H1 (cell line): ENCODE measurements at regions not wholly inside any gene's neighbourhood (a gene's known extent, or its start where the extent isn't known, plus 50 kb on each side); places are given as distances from the start of the nearest gene placed in this dataset.
A peak's percentile ranks its signal among the peaks of the same experiment; 100 is the strongest.

Experiments used
- CTCF ChIA-PET: fragments of 300-600 bp; sonication (Branson Sonifier 250); formaldehyde crosslinking; loops from one replicate; lab custom pipeline; 2021; ENCODE audit not compliant: partially characterized antibody; lab: Charles Lee
- POLR2A ChIA-PET: fragments of 300-600 bp; sonication (Branson Sonifier 250); formaldehyde crosslinking; loops from one replicate; lab custom pipeline; 2021; ENCODE audit warnings: inconsistent platforms; ENCODE audit not compliant: partially characterized antibody; lab: Charles Lee
- DNase-seq, 2 experiments: peaks; one replicate each; pipeline versions ENCODE4 v3.0.0 to v3.0.0-alpha.2; 2010 to 2022; ENCODE audit warnings: low spot score in 2 of 2, low read depth in 1 of 2, mixed read lengths in 1 of 2
- FAIRE-seq: peaks from 2 replicates; lab custom pipeline; 2011; peaks lifted over from hg19 to GRCh38; lab: Jason Lieb, UNC
- H2AFZ ChIP-seq: 2 replicates; pipeline ENCODE4 v1.8.1; 2012; ENCODE audit warnings: low read length, inconsistent platforms
- H2AK5ac ChIP-seq: 2 replicates; pipeline ENCODE4 v1.6.1; 2013; ENCODE audit warnings: low read depth, low read length
- H2BK120ac ChIP-seq: replicated peaks from 2 replicates; pipeline ENCODE3; 2013; ENCODE audit warnings: low read depth, low read length, inconsistent platforms
- H2BK12ac ChIP-seq: 2 replicates; pipeline ENCODE4 v1.6.1; 2013; ENCODE audit warnings: low read depth, low read length
- H2BK15ac ChIP-seq: 2 replicates; pipeline ENCODE4 v1.6.1; 2013; ENCODE audit warnings: low read length
- H2BK20ac ChIP-seq: 2 replicates; pipeline ENCODE4 v1.6.1; 2013; ENCODE audit warnings: low read length
- H2BK5ac ChIP-seq: 2 replicates; pipeline ENCODE4 v1.6.1; 2013; ENCODE audit warnings: low read depth, low read length
- H3K14ac ChIP-seq: 2 replicates; pipeline ENCODE4 v1.6.1; 2013; ENCODE audit warnings: inconsistent platforms; ENCODE audit not compliant: insufficient read length
- H3K18ac ChIP-seq: 2 replicates; pipeline ENCODE4 v1.6.1; 2013; ENCODE audit warnings: low read length; ENCODE audit errors: extremely low read depth
- H3K23ac ChIP-seq: 2 replicates; pipeline ENCODE4 v1.6.1; 2013; ENCODE audit warnings: inconsistent platforms; ENCODE audit not compliant: insufficient read length
- H3K23me2 ChIP-seq: 2 replicates; pipeline ENCODE4 v1.6.1; 2013; ENCODE audit warnings: low read depth, low read length
- H3K27ac ChIP-seq: 2 replicates; pipeline ENCODE4 v1.6.1; 2011; ENCODE audit warnings: low read depth, low read length, inconsistent platforms
- H3K27me3 ChIP-seq, 4 experiments: replicated peaks in 1 of 4; 1 replicate in 1 of 4; 2 replicates in 3 of 4; pipeline versions ENCODE4 v1.6.1 to v1.8.1; 2011 to 2013; ENCODE audit warnings: low read length in 3 of 4, mild to moderate bottlenecking in 3 of 4, inconsistent platforms in 2 of 4, mixed read lengths in 2 of 4, moderate library complexity in 1 of 4; ENCODE audit not compliant: control insufficient read depth in 3 of 4, insufficient read depth in 3 of 4; ENCODE audit errors: extremely low read depth in 1 of 4
- H3K36me3 ChIP-seq, 4 experiments: 2 replicates each; pipeline versions ENCODE4 v1.6.1 to v1.8.1; 2011 to 2013; ENCODE audit warnings: mild to moderate bottlenecking in 4 of 4, low read length in 3 of 4, moderate library complexity in 2 of 4, control low read depth in 1 of 4, inconsistent platforms in 1 of 4; ENCODE audit not compliant: insufficient read depth in 4 of 4, control insufficient read depth in 2 of 4
- H3K4ac ChIP-seq: replicated peaks from 2 replicates; pipeline ENCODE3; 2013; ENCODE audit warnings: low read length, low read depth, mixed read lengths, inconsistent platforms; ENCODE audit not compliant: insufficient read length
- H3K4me1 ChIP-seq, 4 experiments: replicated peaks in 1 of 4; 1 replicate in 1 of 4; 2 replicates in 3 of 4; pipeline versions ENCODE4 v1.6.1 to v1.8.1; 2011 to 2013; ENCODE audit warnings: low read length in 3 of 4, inconsistent platforms in 2 of 4, mixed read lengths in 1 of 4; ENCODE audit not compliant: insufficient read depth in 4 of 4, control insufficient read depth in 3 of 4
- H3K4me2 ChIP-seq, 2 experiments: 2 replicates each; pipeline versions ENCODE4 v1.6.1 to v1.8.1; 2011 to 2013; ENCODE audit warnings: low read depth in 2 of 2, low read length in 2 of 2, control low read depth in 1 of 2, inconsistent platforms in 1 of 2, mild to moderate bottlenecking in 1 of 2; ENCODE audit not compliant: insufficient read depth in 1 of 2
- H3K4me3 ChIP-seq, 4 experiments: fragments of 200-600, 300-600 bp in 1 of 4; sonication (generic), shearing (Covaris generic), sonication (Bioruptor Twin) in 1 of 4; 2 replicates each; pipeline versions ENCODE4 v1.5.1 to v1.8.1; 2011 to 2016; ENCODE audit warnings: low read length in 4 of 4, low read depth in 3 of 4, control low read depth in 2 of 4, inconsistent platforms in 2 of 4, mild to moderate bottlenecking in 2 of 4, mixed read lengths in 1 of 4, moderate library complexity in 1 of 4; ENCODE audit not compliant: insufficient read depth in 2 of 4; ENCODE audit errors: extremely low read depth in 1 of 4
- H3K56ac ChIP-seq: replicated peaks from 2 replicates; pipeline ENCODE3; 2013; ENCODE audit warnings: low read depth, mild to moderate bottlenecking, mixed read lengths, low read length, inconsistent platforms; ENCODE audit not compliant: insufficient read length
- H3K79me1 ChIP-seq: 2 replicates; pipeline ENCODE4 v1.6.1; 2013; ENCODE audit warnings: low read depth, low read length, control low read depth
- H3K79me2 ChIP-seq, 2 experiments: 2 replicates each; pipeline versions ENCODE4 v1.6.1 to v1.8.1; 2012 to 2013; ENCODE audit warnings: low read length in 2 of 2, mild to moderate bottlenecking in 2 of 2, inconsistent platforms in 1 of 2; ENCODE audit not compliant: insufficient read depth in 2 of 2, control insufficient read depth in 1 of 2
- H3K9ac ChIP-seq, 4 experiments: replicated peaks in 1 of 4; 1 replicate in 1 of 4; 2 replicates in 3 of 4; pipeline versions ENCODE4 v1.6.1 to v1.8.1; 2011 to 2013; ENCODE audit warnings: low read depth in 3 of 4, low read length in 3 of 4, control low read depth in 2 of 4, mild to moderate bottlenecking in 2 of 4, moderate library complexity in 2 of 4, inconsistent platforms in 1 of 4; ENCODE audit errors: extremely low read depth in 1 of 4
- H3K9me3 ChIP-seq, 2 experiments: 2 replicates each; pipeline versions ENCODE4 v1.6.1 to v1.8.1; 2012 to 2013; ENCODE audit warnings: mild to moderate bottlenecking in 2 of 2, moderate library complexity in 2 of 2, control low read depth in 1 of 2, inconsistent platforms in 1 of 2, low read depth in 1 of 2, low read length in 1 of 2, mixed read lengths in 1 of 2; ENCODE audit not compliant: insufficient read depth in 2 of 2
- H4K20me1 ChIP-seq, 2 experiments: replicated peaks in 1 of 2; 2 replicates each; pipeline versions ENCODE3 to v1.8.1; 2011 to 2013; ENCODE audit warnings: inconsistent platforms in 2 of 2, low read length in 2 of 2, mild to moderate bottlenecking in 1 of 2; ENCODE audit not compliant: insufficient read depth in 2 of 2, control insufficient read depth in 1 of 2
- H4K5ac ChIP-seq: 2 replicates; pipeline ENCODE4 v1.6.1; 2013; ENCODE audit warnings: low read length, low read depth, mixed read lengths, inconsistent platforms; ENCODE audit not compliant: insufficient read length
- H4K8ac ChIP-seq: 2 replicates; pipeline ENCODE4 v1.8.0; 2013; ENCODE audit warnings: mild to moderate bottlenecking, moderate library complexity, low read length, inconsistent platforms; ENCODE audit not compliant: insufficient read depth; ENCODE audit errors: extremely low read depth
- H4K91ac ChIP-seq: replicated peaks from 2 replicates; pipeline ENCODE3; 2013; ENCODE audit warnings: low read length, mixed read lengths, inconsistent platforms; ENCODE audit not compliant: insufficient read length
- POLR2AphosphoS5 ChIP-seq: IDR thresholded peaks from 2 replicates; pipeline ENCODE4 v1.6.1; 2011; ENCODE audit warnings: low read depth, low read length
- SRF ChIP-seq: IDR thresholded peaks from 2 replicates; pipeline ENCODE4 v1.6.1; 2011; ENCODE audit warnings: mild to moderate bottlenecking, low read depth, low read length, moderate library complexity
- WGBS, 2 experiments: shearing (Covaris generic) in 1 of 2; methylation state at CpG; one replicate each; pipeline versions ENCODE4 v1.1.6 to v1.1.7; 2013 to 2015; ENCODE audit warnings: low lambda C conversion rate in 2 of 2, mixed read lengths in 2 of 2, inconsistent platforms in 1 of 2, low coverage in 1 of 2, missing lambda C conversion rate in 1 of 2; ENCODE audit not compliant: insufficient replicate concordance in 2 of 2, insufficient coverage in 1 of 2, insufficient read length in 1 of 2; ENCODE audit errors: extremely low coverage in 1 of 2, missing lambda C conversion rate in 1 of 2; 5-methylcytosine and 5-hydroxymethylcytosine counted together

GRCh38 chr11:70608568-70609470 lies 210.5 kb downstream of the CTTN start:
- ChIA-PET CTCF (interaction anchor here (0.9 to 2.1 kb wide), 6 partner anchors 13 to 104 kb away, joined by 3 to 6 read pairs (median 3); no protein-coding TSS in a partner anchor), POLR2A (interaction anchor here (1.1 to 1.6 kb wide), 3 partner anchors 27 to 48 kb away, joined by 3 to 6 read pairs (median 3); no protein-coding TSS in a partner anchor)
- H3K27me3 ChIP-seq = no peaks in the 10 kb centered on the region
- H3K4ac ChIP-seq = no peak overlapping the region
- H3K9ac ChIP-seq = no peak overlapping the region
- WGBS, 2 experiments = 75% methylated on average over 34 of the region's 35 CpGs; no CpG with 5 or more reads in 1 of the 2 experiments
- no peak overlapping the region for H2BK120ac ChIP-seq
- H3K4me3 ChIP-seq = no peak overlapping the region
- H3K79me2 ChIP-seq = no peaks in the 10 kb centered on the region; a peak in 3 of 4 replicates
- peaks cover 7 to 8% of the 10 kb centered on the region in 2 experiments for H4K20me1 ChIP-seq
- no peak for FAIRE-seq
- H2AK5ac ChIP-seq = no peak overlapping the region; the same call in 1 of the 2 replicates
- no peak overlapping the region for H3K14ac ChIP-seq
- no peak for DNase-seq
- H2BK15ac ChIP-seq = no peak overlapping the region
- H3K27ac ChIP-seq = no peak overlapping the region
- no peak overlapping the region for H3K4me2 ChIP-seq
- peak overlapping the region; percentile 71; the same call in 1 of the 2 replicates for H2BK5ac ChIP-seq
- H3K23me2 ChIP-seq = no peaks in the 10 kb centered on the region
- TF ChIP-seq POLR2AphosphoS5 = 0 out of 2 replicates have a peak, but pooled peaks have one; percentile 31
- no peak for TF ChIP-seq SRF
- H2AFZ ChIP-seq = no peak overlapping the region
- peaks cover 13 to 43% (median 22%) of the 10 kb centered on the region in 4 experiments for H3K4me1 ChIP-seq
- H4K8ac ChIP-seq = 0 out of 2 replicates have a peak overlapping the region, but pooled peaks have one; percentile 31
- no peak overlapping the region for H3K23ac ChIP-seq
- H4K5ac ChIP-seq = no peak overlapping the region
- H3K36me3 ChIP-seq = no peaks in the 10 kb centered on the region
- no peak overlapping the region for H3K18ac ChIP-seq
- no peak overlapping the region for H3K56ac ChIP-seq
- H2BK20ac ChIP-seq = no peak overlapping the region
- no peak overlapping the region for H4K91ac ChIP-seq
- no peak overlapping the region for H2BK12ac ChIP-seq
- no peaks in the 10 kb centered on the region; the same call in none of the 2 replicates for H3K79me1 ChIP-seq
- H3K9me3 ChIP-seq = no peaks in the 10 kb centered on the region
